SU-DHL-6 (cell line): ENCODE measurements at regions not wholly inside any gene's neighbourhood (a gene's known extent, or its start where the extent isn't known, plus 50 kb on each side); places are given as distances from the start of the nearest gene placed in this dataset.

ENCODE experiments used
- H2AFZ ChIP-seq: fragments of 200-600 bp; sonication (generic); 2 replicates; pipeline ENCODE4 v1.6.1; 2014; ENCODE audit warnings: low read depth, mild to moderate bottlenecking, moderate library complexity, mixed read lengths, antibody characterized with exemption, low read length; ENCODE audit not compliant: severe bottlenecking
- H3F3A ChIP-seq: fragments of 200-600 bp; shearing (Covaris generic); 2 replicates; pipeline ENCODE4 v1.6.0; 2016; ENCODE audit warnings: antibody characterized with exemption, mild to moderate bottlenecking; ENCODE audit not compliant: insufficient read depth
- H3K27ac ChIP-seq: fragments of 200-600 bp; sonication (generic); 2 replicates; pipeline ENCODE4 v1.5.1; 2016; ENCODE audit warnings: low read depth, mild to moderate bottlenecking, low read length, moderate library complexity, mixed read lengths
- H3K27me3 ChIP-seq: fragments of 200-600 bp; sonication (generic), shearing (Covaris generic); 2 replicates; pipeline ENCODE4 v1.6.0; 2014; ENCODE audit warnings: mild to moderate bottlenecking, low read length
- H3K36me3 ChIP-seq: fragments of 200-600 bp; sonication (generic); 2 replicates; pipeline ENCODE4 v1.6.1; 2014; ENCODE audit warnings: mild to moderate bottlenecking, low read length, mixed read lengths
- H3K4me2 ChIP-seq: fragments of 300-600, 200-600 bp; shearing (Covaris generic), sonication (generic); 2 replicates; pipeline ENCODE4 v1.6.0; 2014; ENCODE audit warnings: low read length, low read depth, mild to moderate bottlenecking; ENCODE audit not compliant: poor library complexity, severe bottlenecking
- H3K4me3 ChIP-seq: fragments of 200-600 bp; sonication (generic); 2 replicates; pipeline ENCODE4 v1.5.1; 2014; ENCODE audit warnings: antibody characterized with exemption, low read length, mild to moderate bottlenecking, mixed read lengths; ENCODE audit not compliant: insufficient read depth, poor library complexity, severe bottlenecking
- H3K79me2 ChIP-seq: fragments of 200-600 bp; sonication (generic); 2 replicates; pipeline ENCODE4 v1.6.1; 2014; ENCODE audit warnings: mild to moderate bottlenecking, low read length, moderate library complexity; ENCODE audit not compliant: insufficient read depth
- H3K9ac ChIP-seq: fragments of 200-600 bp; sonication (generic); 2 replicates; pipeline ENCODE4 v1.7.0; 2014; ENCODE audit warnings: mild to moderate bottlenecking, low read length
- H3K9me2 ChIP-seq: fragments of 200-600 bp; sonication (generic); replicated peaks from 2 replicates; pipeline ENCODE4 v1.6.1; 2014; ENCODE audit warnings: low read length; ENCODE audit not compliant: insufficient read depth
- H3K9me3 ChIP-seq: fragments of 200-600 bp; sonication (generic); 2 replicates; pipeline ENCODE4 v1.6.1; 2014; ENCODE audit warnings: low read length, mixed read lengths; ENCODE audit not compliant: insufficient read depth
- H4K20me1 ChIP-seq: fragments of 200-600 bp; sonication (generic); 2 replicates; pipeline ENCODE4 v1.6.1; 2014; ENCODE audit warnings: low read depth, mild to moderate bottlenecking, antibody characterized with exemption, low read length, moderate library complexity, mixed read lengths
- CTCF ChIP-seq: fragments of 200-600 bp; sonication (generic); IDR thresholded peaks from one replicate; pipeline ENCODE4 v1.5.1; 2017; ENCODE audit warnings: antibody characterized with exemption, mild to moderate bottlenecking, low read length, moderate library complexity; ENCODE audit not compliant: insufficient read depth, poor library complexity, severe bottlenecking
- EZH2phosphoT487 ChIP-seq: fragments of 200-600 bp; sonication (generic), shearing (Covaris generic); conservative IDR thresholded peaks from 2 replicates; pipeline ENCODE4 v1.6.1; 2018; ENCODE audit warnings: mild to moderate bottlenecking, antibody characterized with exemption, low read length, moderate library complexity, mixed read lengths

GRCh38 chr3:8001712-8002111 is 499.9 kb upstream of the LMCD1 start:
- no peak overlapping the region for H3K27ac ChIP-seq
- H3F3A ChIP-seq, result no peaks in the 10 kb centered on the region
- H2AFZ ChIP-seq, result no peak overlapping the region
- no peaks in the 10 kb centered on the region for H4K20me1 ChIP-seq
- no peak overlapping the region for H3K9ac ChIP-seq
- no peaks in the 10 kb centered on the region for H3K9me2 ChIP-seq
- TF ChIP-seq CTCF (no peak), EZH2phosphoT487 (no peak)
- H3K27me3 ChIP-seq, result no peaks in the 10 kb centered on the region
- no peak overlapping the region for H3K4me2 ChIP-seq
- no peaks in the 10 kb centered on the region for H3K36me3 ChIP-seq
- no peaks in the 10 kb centered on the region for H3K79me2 ChIP-seq
- no peak overlapping the region for H3K4me3 ChIP-seq
- no peaks in the 10 kb centered on the region for H3K9me3 ChIP-seq

GRCh38 chr3:8011902-8012301 is 489.7 kb upstream of the LMCD1 start:
- Histone ChIP-seq H3K36me3 (no peaks in the 10 kb centered on the region), H3K27ac (no peak overlapping the region), H2AFZ (no peak overlapping the region), H3K79me2 (no peaks in the 10 kb centered on the region), H3K9me2 (no peaks in the 10 kb centered on the region), H4K20me1 (no peaks in the 10 kb centered on the region), H3K9ac (no peak overlapping the region), H3K4me2 (no peak overlapping the region), H3K9me3 (no peaks in the 10 kb centered on the region), H3K27me3 (no peaks in the 10 kb centered on the region), H3F3A (no peaks in the 10 kb centered on the region), H3K4me3 (no peak overlapping the region)
- no peak for TF ChIP-seq CTCF
- TF ChIP-seq EZH2phosphoT487, result no peak

GRCh38 chr3:8020047-8020841 is 481.4 kb upstream of the LMCD1 start:
- Histone ChIP-seq H4K20me1 (no peaks in the 10 kb centered on the region), H3K27ac (no peak overlapping the region), H3K4me2 (no peak overlapping the region), H3K4me3 (no peak overlapping the region), H3K79me2 (no peaks in the 10 kb centered on the region), H3K36me3 (no peaks in the 10 kb centered on the region), H3K9me2 (no peaks in the 10 kb centered on the region), H3K9me3 (no peaks in the 10 kb centered on the region), H3F3A (no peaks in the 10 kb centered on the region), H2AFZ (no peak overlapping the region), H3K27me3 (no peaks in the 10 kb centered on the region), H3K9ac (no peak overlapping the region)
- TF ChIP-seq CTCF, result no peak
- TF ChIP-seq EZH2phosphoT487, result no peak
